HEK293T (cell line): ENCODE measurements at regions not wholly inside any gene's neighbourhood (a gene's known extent, or its start where the extent isn't known, plus 50 kb on each side); places are given as distances from the start of the nearest gene placed in this dataset.

ENCODE experiments used
- CTCF ChIA-PET: fragments of 350-600 bp; formaldehyde crosslinking; extraction: SDS; loops from one replicate; lab custom pipeline; 2021; ENCODE audit warnings: antibody characterized with exemption, inconsistent platforms; lab: Yijun Ruan, JAX
- POLR2A ChIA-PET: fragments of 350-600 bp; formaldehyde crosslinking; extraction: SDS; loops from one replicate; lab custom pipeline; 2020; ENCODE audit warnings: antibody characterized with exemption, inconsistent platforms; lab: Yijun Ruan, JAX
- DNase-seq: peaks from one replicate; pipeline ENCODE4 v3.0.0; 2012; ENCODE audit warnings: mixed read lengths; ENCODE audit errors: extremely low spot score
- ARNT ChIP-seq: fragments of 450-650 bp; IDR thresholded peaks from 2 replicates; pipeline ENCODE4 v1.6.1; 2017; ENCODE audit warnings: mild to moderate bottlenecking
- BHLHE40 ChIP-seq: fragments of 450-650 bp; IDR thresholded peaks from 2 replicates; pipeline ENCODE4 v1.6.1; 2016; ENCODE audit warnings: mild to moderate bottlenecking, moderate library complexity, borderline replicate concordance
- CTBP1 ChIP-seq: fragments of 450-650 bp; IDR thresholded peaks from 2 replicates; pipeline ENCODE4 v1.6.1; 2016; ENCODE audit warnings: borderline replicate concordance
- ELF4 ChIP-seq: fragments of 450-650 bp; IDR thresholded peaks from 2 replicates; pipeline ENCODE4 v1.6.1; 2017; ENCODE audit warnings: antibody characterized with exemption
- FOXA1 ChIP-seq: fragments of 450-650 bp; IDR thresholded peaks from 2 replicates; pipeline ENCODE4 v1.6.1; 2016; ENCODE audit warnings: mild to moderate bottlenecking
- FOXK2 ChIP-seq: fragments of 450-650 bp; IDR thresholded peaks from 2 replicates; pipeline ENCODE4 v1.6.1; 2016; ENCODE audit warnings: mild to moderate bottlenecking
- FOXM1 ChIP-seq: fragments of 450-650 bp; IDR thresholded peaks from 2 replicates; pipeline ENCODE4 v1.6.1; 2017; ENCODE audit warnings: mild to moderate bottlenecking, borderline replicate concordance
- HDGF ChIP-seq: fragments of 450-650 bp; IDR thresholded peaks from 2 replicates; pipeline ENCODE4 v1.6.1; 2017; ENCODE audit warnings: antibody characterized with exemption, borderline replicate concordance
- L3MBTL2 ChIP-seq: fragments of 450-650 bp; conservative IDR thresholded peaks from 2 replicates; pipeline ENCODE4 v1.6.1; 2016; ENCODE audit warnings: mild to moderate bottlenecking
- LEF1 ChIP-seq: fragments of 450-650 bp; IDR thresholded peaks from 2 replicates; pipeline ENCODE4 v1.6.1; 2017; ENCODE audit warnings: mild to moderate bottlenecking, borderline replicate concordance
- NFRKB ChIP-seq: fragments of 450-650 bp; IDR thresholded peaks from 2 replicates; pipeline ENCODE4 v1.6.1; 2016; ENCODE audit warnings: mild to moderate bottlenecking, moderate library complexity
- PKNOX1 ChIP-seq: fragments of 450-650 bp; IDR thresholded peaks from 2 replicates; pipeline ENCODE4 v1.6.1; 2016
- SP1 ChIP-seq: fragments of 450-650 bp; IDR thresholded peaks from 2 replicates; pipeline ENCODE4 v1.6.1; 2017
- SUZ12 ChIP-seq: fragments of 450-650 bp; IDR thresholded peaks from 2 replicates; pipeline ENCODE4 v1.6.1; 2016; ENCODE audit warnings: mild to moderate bottlenecking
- TARDBP ChIP-seq: fragments of 450-650 bp; IDR thresholded peaks from 2 replicates; pipeline ENCODE4 v1.6.1; 2016
- ZNF384 ChIP-seq: fragments of 450-650 bp; IDR thresholded peaks from 2 replicates; pipeline ENCODE4 v1.6.1; 2016

GRCh38 chr12:91620422-91620821 lies 437.8 kb upstream of the DCN start:
- TF ChIP-seq SP1 (no peak), L3MBTL2 (no peak), FOXM1 (no peak), PKNOX1 (no peak)
- DNase-seq: no peak
- ChIA-PET CTCF (no interaction called here), POLR2A (no interaction called here)

GRCh38 chr12:91618281-91618680 lies 435.7 kb upstream of the DCN start:
- ChIA-PET CTCF (no interaction called here), POLR2A (no interaction called here)
- TF ChIP-seq HDGF: no peak
- TF ChIP-seq L3MBTL2: no peak
- TF ChIP-seq FOXK2: no peak
- TF ChIP-seq FOXA1: no peak
- no peak for TF ChIP-seq BHLHE40
- no peak for TF ChIP-seq SP1
- TF ChIP-seq SUZ12: no peak
- TF ChIP-seq TARDBP: no peak
- no peak for TF ChIP-seq PKNOX1
- TF ChIP-seq ZNF384: no peak
- no peak for DNase-seq

- ChIA-PET POLR2A (no interaction called here), CTCF (no interaction called here)
- DNase-seq: no peak
- TF ChIP-seq HDGF (no peak), FOXA1 (no peak), LEF1 (no peak), ZNF384 (no peak), CTBP1 (no peak), NFRKB (no peak), ARNT (no peak), SP1 (no peak), FOXK2 (no peak), TARDBP (no peak), BHLHE40 (no peak), PKNOX1 (no peak), L3MBTL2 (no peak), SUZ12 (no peak), ELF4 (no peak), FOXM1 (no peak)
These were observed 435.2 kb upstream of the DCN start for GRCh38 chr12:91617818-91618217.

GRCh38 chr12:91616416-91616815 lies 433.8 kb upstream of the DCN start:
- DNase-seq: no peak
- CTCF ChIA-PET: no interaction called here

GRCh38 chr12:91613223-91613779 lies 430.7 kb upstream of the DCN start:
- no peak for DNase-seq
- TF ChIP-seq BHLHE40: no peak
- no peak for TF ChIP-seq ELF4
- no peak for TF ChIP-seq SUZ12
- TF ChIP-seq NFRKB: no peak
- TF ChIP-seq ZNF384: no peak
- TF ChIP-seq ARNT: no peak
- no peak for TF ChIP-seq CTBP1
- TF ChIP-seq FOXK2: no peak
- TF ChIP-seq HDGF: no peak
- TF ChIP-seq FOXM1: no peak
- no peak for TF ChIP-seq SP1
- TF ChIP-seq L3MBTL2: no peak
- POLR2A ChIA-PET: no interaction called here
- CTCF ChIA-PET: no interaction called here

More at GRCh38 chr12:91616416-91616815, 433.8 kb upstream of the DCN start:
- no peak for TF ChIP-seq CTBP1
- TF ChIP-seq PKNOX1: no peak
- no peak for TF ChIP-seq FOXM1
- TF ChIP-seq SP1: no peak
- no peak for TF ChIP-seq SUZ12
- no peak for TF ChIP-seq LEF1
- no peak for TF ChIP-seq TARDBP
- TF ChIP-seq L3MBTL2: no peak
- no peak for TF ChIP-seq HDGF
- POLR2A ChIA-PET: no interaction called here

- POLR2A ChIA-PET: no interaction called here
- CTCF ChIA-PET: no interaction called here
- DNase-seq: no peak
- no peak for TF ChIP-seq ZNF384
- TF ChIP-seq CTBP1: no peak
- TF ChIP-seq BHLHE40: no peak
- no peak for TF ChIP-seq SP1
- TF ChIP-seq LEF1: no peak
- no peak for TF ChIP-seq SUZ12
- TF ChIP-seq FOXM1: no peak
- no peak for TF ChIP-seq FOXA1
- no peak for TF ChIP-seq NFRKB
- no peak for TF ChIP-seq ARNT
- TF ChIP-seq FOXK2: no peak
- TF ChIP-seq HDGF: no peak
These were observed 427.9 kb upstream of the DCN start for GRCh38 chr12:91610561-91610960.
